ENCODE measurements at regions not wholly inside any gene's neighbourhood (a gene's known extent, or its start where the extent isn't known, plus 50 kb on each side); places are given as distances from the start of the nearest gene placed in this dataset.
"Not testable (repeated sequence)": the region's sequence is repeated elsewhere in the genome, so short reads cannot be mapped to it uniquely, and the experiment has no call there.

GRCh38 chr6:21710908-21711627 is 117.5 kb downstream of the SOX4 start:
- DNase-seq, result no peak

- no peak for DNase-seq
Observed at GRCh38 chr6:21712213-21712612, 118.7 kb downstream of the SOX4 start.

GRCh38 chr6:21713481-21713880 is 119.9 kb downstream of the SOX4 start:
- no peak for DNase-seq

- DNase-seq, result no peak
Observed at GRCh38 chr6:21715180-21715579, 121.6 kb downstream of the SOX4 start.

- DNase-seq, result no peak
Observed at GRCh38 chr6:21722510-21722909, 129.0 kb downstream of the SOX4 start.

GRCh38 chr6:21726676-21727075 is 133.1 kb downstream of the SOX4 start:
- no peak for DNase-seq

GRCh38 chr6:21728141-21728540 is 134.6 kb downstream of the SOX4 start:
- no peak for DNase-seq

- no peak for DNase-seq
Observed at GRCh38 chr6:21729431-21729830, 135.9 kb downstream of the SOX4 start.

GRCh38 chr6:21730533-21730932 is 137.0 kb downstream of the SOX4 start:
- no peak for DNase-seq

- DNase-seq, result no peak
Observed at GRCh38 chr6:21731411-21732031, 138.0 kb downstream of the SOX4 start.

- DNase-seq, result not testable (repeated sequence)
Observed at GRCh38 chr6:21732032-21732730, 138.6 kb downstream of the SOX4 start.

- DNase-seq, result no peak
Observed at GRCh38 chr6:21732731-21733130, 139.2 kb downstream of the SOX4 start.

- no peak for DNase-seq
Observed at GRCh38 chr6:21733311-21733710, 139.8 kb downstream of the SOX4 start.

- DNase-seq, result no peak
Observed at GRCh38 chr6:21734204-21734603, 140.7 kb downstream of the SOX4 start.

GRCh38 chr6:21738180-21739094 is 144.9 kb downstream of the SOX4 start:
- DNase-seq, result no peak

- DNase-seq, result no peak
Observed at GRCh38 chr6:21739241-21739640, 145.7 kb downstream of the SOX4 start.

- DNase-seq, result no peak
Observed at GRCh38 chr6:21739838-21740237, 146.3 kb downstream of the SOX4 start.

- DNase-seq, result no peak
Observed at GRCh38 chr6:21740376-21741124, 147.0 kb downstream of the SOX4 start.

- DNase-seq, result peak; percentile 26
Observed at GRCh38 chr6:21741221-21742109, 147.9 kb downstream of the SOX4 start.

GRCh38 chr6:21742238-21742660 is 148.7 kb downstream of the SOX4 start:
- no peak for DNase-seq

GRCh38 chr6:21744331-21744730 is 150.8 kb downstream of the SOX4 start:
- DNase-seq, result no peak

Data from skin of body (tissue), 1 donor.